HEK293T (cell line): ENCODE measurements at regions not wholly inside any gene's neighbourhood (a gene's known extent, or its start where the extent isn't known, plus 50 kb on each side); places are given as distances from the start of the nearest gene placed in this dataset.

Experiments
- CTCF ChIA-PET: fragments of 350-600 bp; formaldehyde crosslinking; extraction: SDS; loops from one replicate; lab custom pipeline; 2021; ENCODE audit warnings: antibody characterized with exemption, inconsistent platforms; lab: Yijun Ruan, JAX
- POLR2A ChIA-PET: fragments of 350-600 bp; formaldehyde crosslinking; extraction: SDS; loops from one replicate; lab custom pipeline; 2020; ENCODE audit warnings: antibody characterized with exemption, inconsistent platforms; lab: Yijun Ruan, JAX
- DNase-seq: peaks from one replicate; pipeline ENCODE4 v3.0.0; 2012; ENCODE audit warnings: mixed read lengths; ENCODE audit errors: extremely low spot score
- ARNT ChIP-seq: fragments of 450-650 bp; IDR thresholded peaks from 2 replicates; pipeline ENCODE4 v1.6.1; 2017; ENCODE audit warnings: mild to moderate bottlenecking
- BHLHE40 ChIP-seq: fragments of 450-650 bp; IDR thresholded peaks from 2 replicates; pipeline ENCODE4 v1.6.1; 2016; ENCODE audit warnings: mild to moderate bottlenecking, moderate library complexity, borderline replicate concordance
- CTBP1 ChIP-seq: fragments of 450-650 bp; IDR thresholded peaks from 2 replicates; pipeline ENCODE4 v1.6.1; 2016; ENCODE audit warnings: borderline replicate concordance
- ELF4 ChIP-seq: fragments of 450-650 bp; IDR thresholded peaks from 2 replicates; pipeline ENCODE4 v1.6.1; 2017; ENCODE audit warnings: antibody characterized with exemption
- FOXA1 ChIP-seq: fragments of 450-650 bp; IDR thresholded peaks from 2 replicates; pipeline ENCODE4 v1.6.1; 2016; ENCODE audit warnings: mild to moderate bottlenecking
- FOXK2 ChIP-seq: fragments of 450-650 bp; IDR thresholded peaks from 2 replicates; pipeline ENCODE4 v1.6.1; 2016; ENCODE audit warnings: mild to moderate bottlenecking
- FOXM1 ChIP-seq: fragments of 450-650 bp; IDR thresholded peaks from 2 replicates; pipeline ENCODE4 v1.6.1; 2017; ENCODE audit warnings: mild to moderate bottlenecking, borderline replicate concordance
- HDGF ChIP-seq: fragments of 450-650 bp; IDR thresholded peaks from 2 replicates; pipeline ENCODE4 v1.6.1; 2017; ENCODE audit warnings: antibody characterized with exemption, borderline replicate concordance
- L3MBTL2 ChIP-seq: fragments of 450-650 bp; conservative IDR thresholded peaks from 2 replicates; pipeline ENCODE4 v1.6.1; 2016; ENCODE audit warnings: mild to moderate bottlenecking
- LEF1 ChIP-seq: fragments of 450-650 bp; IDR thresholded peaks from 2 replicates; pipeline ENCODE4 v1.6.1; 2017; ENCODE audit warnings: mild to moderate bottlenecking, borderline replicate concordance
- NFRKB ChIP-seq: fragments of 450-650 bp; IDR thresholded peaks from 2 replicates; pipeline ENCODE4 v1.6.1; 2016; ENCODE audit warnings: mild to moderate bottlenecking, moderate library complexity
- PKNOX1 ChIP-seq: fragments of 450-650 bp; IDR thresholded peaks from 2 replicates; pipeline ENCODE4 v1.6.1; 2016
- SP1 ChIP-seq: fragments of 450-650 bp; IDR thresholded peaks from 2 replicates; pipeline ENCODE4 v1.6.1; 2017
- SUZ12 ChIP-seq: fragments of 450-650 bp; IDR thresholded peaks from 2 replicates; pipeline ENCODE4 v1.6.1; 2016; ENCODE audit warnings: mild to moderate bottlenecking
- TARDBP ChIP-seq: fragments of 450-650 bp; IDR thresholded peaks from 2 replicates; pipeline ENCODE4 v1.6.1; 2016
- ZNF384 ChIP-seq: fragments of 450-650 bp; IDR thresholded peaks from 2 replicates; pipeline ENCODE4 v1.6.1; 2016

DNA sequence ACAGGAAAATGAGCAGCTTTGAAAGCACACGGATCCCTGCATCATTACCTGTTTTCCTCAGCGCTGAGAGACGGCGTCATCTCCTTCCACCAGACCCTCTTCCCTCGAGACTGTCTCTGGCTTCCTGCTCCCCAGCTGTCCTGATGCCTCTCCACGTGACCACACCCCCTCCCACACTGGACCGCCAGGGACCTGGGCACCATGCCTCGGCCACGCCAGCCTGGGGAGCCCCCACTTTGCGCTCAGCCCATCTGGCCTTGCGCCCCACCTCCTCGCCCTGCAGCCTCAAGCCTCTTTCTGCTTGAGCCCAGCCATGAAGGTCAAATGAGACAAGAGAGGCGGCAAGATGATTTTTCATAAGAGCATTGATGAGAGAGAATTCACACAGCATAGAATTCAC, 66.0 kb upstream of the ACKR3 start:
- ChIA-PET POLR2A (no interaction called here), CTCF (no interaction called here)
- no peak for DNase-seq
- TF ChIP-seq PKNOX1, result no peak
- TF ChIP-seq ZNF384, result no peak
- TF ChIP-seq NFRKB, result no peak
- TF ChIP-seq FOXK2, result no peak
- no peak for TF ChIP-seq ARNT
- no peak for TF ChIP-seq BHLHE40
- TF ChIP-seq L3MBTL2, result no peak
- TF ChIP-seq ELF4, result no peak
- no peak for TF ChIP-seq TARDBP
- no peak for TF ChIP-seq CTBP1
- TF ChIP-seq LEF1, result no peak
- no peak for TF ChIP-seq FOXA1

GRCh38 chr2:236505041-236505440, 64.6 kb upstream of the ACKR3 start:
- POLR2A ChIA-PET, result interaction anchor here (0.6 kb wide), 1 partner anchor 11 kb away, joined by 3 read pairs; no protein-coding TSS in a partner anchor
- no peak for DNase-seq
- CTCF ChIA-PET, result no interaction called here
- TF ChIP-seq FOXM1, result no peak
- TF ChIP-seq ELF4, result no peak
- TF ChIP-seq HDGF, result no peak
- TF ChIP-seq LEF1, result no peak
- no peak for TF ChIP-seq SUZ12
- no peak for TF ChIP-seq CTBP1
- no peak for TF ChIP-seq BHLHE40

- POLR2A ChIA-PET, result no interaction called here
- no peak for DNase-seq
- CTCF ChIA-PET, result no interaction called here
- no peak for TF ChIP-seq TARDBP
- no peak for TF ChIP-seq BHLHE40
- no peak for TF ChIP-seq LEF1
Observed at GRCh38 chr2:236505648-236506047, 64.0 kb upstream of the ACKR3 start.

DNA sequence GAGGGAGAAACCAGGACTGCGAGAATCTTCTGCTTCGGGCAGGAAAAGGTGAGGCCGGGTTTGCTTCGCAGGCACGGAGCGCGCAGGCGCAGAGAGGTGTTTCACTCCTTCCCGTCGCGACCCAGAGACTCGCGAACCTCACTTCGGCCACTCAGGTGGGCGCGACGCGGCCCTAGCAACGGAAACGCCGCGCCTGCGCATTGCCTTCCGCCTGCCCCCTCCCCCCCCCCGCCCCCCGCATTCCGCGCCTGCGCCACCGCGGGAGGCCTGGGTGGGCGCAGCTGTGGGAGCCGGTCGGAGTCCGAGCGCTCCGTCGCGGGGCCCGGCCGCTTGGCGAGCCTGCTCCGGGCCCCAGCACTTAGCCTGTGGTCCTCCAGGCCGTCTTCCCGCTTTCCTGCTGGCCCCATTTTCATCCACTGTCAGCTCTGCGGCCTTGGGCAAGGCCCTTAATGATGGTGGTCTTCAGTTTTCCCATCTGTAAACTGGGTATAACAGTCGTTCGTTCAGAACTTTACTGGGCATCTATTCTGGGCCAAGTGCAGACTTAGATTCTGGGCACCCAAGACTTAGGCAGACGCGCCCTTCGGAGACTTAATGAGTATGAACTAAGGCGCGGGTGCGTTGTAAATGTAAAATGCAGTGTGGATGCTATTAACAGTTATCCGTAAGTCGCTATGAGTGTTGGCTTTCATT, 62.1 kb upstream of the ACKR3 start:
- ChIA-PET CTCF (no interaction called here), POLR2A (no interaction called here)
- no peak for DNase-seq
- TF ChIP-seq FOXK2 (no peak), PKNOX1 (no peak), ZNF384 (no peak), LEF1 (no peak), SP1 (no peak), ARNT (no peak), NFRKB (no peak), CTBP1 (no peak), TARDBP (no peak), L3MBTL2 (no peak), FOXA1 (no peak), FOXM1 (no peak), BHLHE40 (no peak), SUZ12 (no peak), ELF4 (no peak), HDGF (no peak)

DNA sequence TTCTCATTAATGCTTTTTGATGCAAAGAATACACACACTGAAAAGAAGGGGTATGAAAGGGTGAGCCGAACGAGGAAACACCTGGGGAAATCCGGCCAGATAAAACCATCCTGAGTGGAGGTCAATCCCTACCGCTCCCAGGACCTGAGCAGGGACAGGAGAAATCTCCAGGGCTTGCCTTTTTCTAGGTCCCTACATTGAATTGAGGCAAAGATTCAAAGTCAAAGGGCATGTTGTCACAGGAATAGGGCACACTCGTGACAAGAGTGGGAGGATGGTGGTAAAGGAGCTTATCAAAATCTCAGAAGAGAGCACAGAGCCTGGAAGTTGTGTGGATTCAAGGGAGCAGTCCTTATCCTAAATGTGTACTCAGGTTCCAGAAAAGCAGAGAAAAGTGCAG, 61.2 kb upstream of the ACKR3 start:
- no peak for DNase-seq
- CTCF ChIA-PET, result no interaction called here
- POLR2A ChIA-PET, result no interaction called here
- TF ChIP-seq L3MBTL2 (no peak), PKNOX1 (no peak), FOXA1 (no peak), ARNT (no peak), TARDBP (no peak), BHLHE40 (no peak), FOXM1 (no peak)

GRCh38 chr2:236510034-236510433, 59.6 kb upstream of the ACKR3 start:
- POLR2A ChIA-PET, result no interaction called here
- no peak for DNase-seq
- TF ChIP-seq FOXM1 (no peak), BHLHE40 (no peak), L3MBTL2 (no peak), PKNOX1 (no peak), FOXA1 (no peak), CTBP1 (no peak), SUZ12 (no peak)
- CTCF ChIA-PET, result no interaction called here
